Loucy (cell line): ENCODE measurements at regions not wholly inside any gene's neighbourhood (a gene's known extent, or its start where the extent isn't known, plus 50 kb on each side); places are given as distances from the start of the nearest gene placed in this dataset.
"Not testable (repeated sequence)": the region's sequence is repeated elsewhere in the genome, so short reads cannot be mapped to it uniquely, and the experiment has no call there.

Experiments used
- H2AFZ ChIP-seq: fragments of 200-600 bp; sonication (generic); 2 replicates; pipeline ENCODE4 v1.6.0; 2016; ENCODE audit warnings: antibody characterized with exemption, mild to moderate bottlenecking, low read length, moderate library complexity
- H3F3A ChIP-seq: fragments of 200-600 bp; 2 replicates; pipeline ENCODE4 v1.6.0; 2016; ENCODE audit warnings: antibody characterized with exemption, low read depth, mild to moderate bottlenecking
- H3K27me3 ChIP-seq: fragments of 200-600 bp; sonication (generic); 2 replicates; pipeline ENCODE4 v1.6.1; 2014; ENCODE audit warnings: low read length, mild to moderate bottlenecking; ENCODE audit not compliant: insufficient read depth, poor library complexity, severe bottlenecking
- H3K36me3 ChIP-seq: fragments of 200-600 bp; sonication (generic); 2 replicates; pipeline ENCODE4 v1.6.1; 2016; ENCODE audit warnings: low read length; ENCODE audit not compliant: insufficient read depth
- H3K4me1 ChIP-seq: fragments of 200-600 bp; sonication (generic); 2 replicates; pipeline ENCODE4 v1.5.1; 2014; ENCODE audit warnings: low read length, mild to moderate bottlenecking; ENCODE audit not compliant: insufficient read depth, poor library complexity, severe bottlenecking
- H3K4me2 ChIP-seq: fragments of 200-600 bp; sonication (generic); 2 replicates; pipeline ENCODE4 v1.6.0; 2014; ENCODE audit warnings: antibody characterized with exemption, low read length, low read depth, mild to moderate bottlenecking; ENCODE audit not compliant: poor library complexity, severe bottlenecking
- H3K4me3 ChIP-seq: fragments of 200-600 bp; sonication (generic); 2 replicates; pipeline ENCODE4 v1.5.1; 2014; ENCODE audit warnings: low read length, mild to moderate bottlenecking, mixed read lengths; ENCODE audit not compliant: poor library complexity, severe bottlenecking
- H3K79me2 ChIP-seq: fragments of 200-600 bp; sonication (generic); 2 replicates; pipeline ENCODE4 v1.6.1; 2014; ENCODE audit warnings: low read length; ENCODE audit not compliant: insufficient read depth
- H3K9ac ChIP-seq: fragments of 200-600 bp; sonication (generic); 2 replicates; pipeline ENCODE4 v1.6.0; 2014; ENCODE audit warnings: mild to moderate bottlenecking, low read depth, low read length, moderate library complexity; ENCODE audit not compliant: poor library complexity, severe bottlenecking
- H3K9me2 ChIP-seq: fragments of 200-600 bp; sonication (generic); replicated peaks from 2 replicates; pipeline ENCODE4 v1.6.1; 2016; ENCODE audit warnings: low read depth, low read length, mixed read lengths
- H3K9me3 ChIP-seq: fragments of 200-600 bp; sonication (generic); 2 replicates; pipeline ENCODE4 v1.6.1; 2014; ENCODE audit warnings: mild to moderate bottlenecking, antibody characterized with exemption, low read length, low read depth; ENCODE audit not compliant: insufficient read depth
- H4K20me1 ChIP-seq: fragments of 200-600 bp; sonication (generic); 2 replicates; pipeline ENCODE4 v1.6.0; 2014; ENCODE audit warnings: antibody characterized with exemption, low read length, mild to moderate bottlenecking; ENCODE audit not compliant: insufficient read depth, poor library complexity, severe bottlenecking
- CTCF ChIP-seq: fragments of 200-600 bp; sonication (generic); conservative IDR thresholded peaks from 2 replicates; pipeline ENCODE4 v1.5.1; 2014; ENCODE audit warnings: mild to moderate bottlenecking, antibody characterized with exemption, low read length
- EZH2phosphoT487 ChIP-seq: fragments of 200-600 bp; IDR thresholded peaks from 2 replicates; pipeline ENCODE4 v1.6.1; 2018; ENCODE audit warnings: antibody characterized with exemption, mild to moderate bottlenecking, moderate library complexity, borderline replicate concordance

DNA sequence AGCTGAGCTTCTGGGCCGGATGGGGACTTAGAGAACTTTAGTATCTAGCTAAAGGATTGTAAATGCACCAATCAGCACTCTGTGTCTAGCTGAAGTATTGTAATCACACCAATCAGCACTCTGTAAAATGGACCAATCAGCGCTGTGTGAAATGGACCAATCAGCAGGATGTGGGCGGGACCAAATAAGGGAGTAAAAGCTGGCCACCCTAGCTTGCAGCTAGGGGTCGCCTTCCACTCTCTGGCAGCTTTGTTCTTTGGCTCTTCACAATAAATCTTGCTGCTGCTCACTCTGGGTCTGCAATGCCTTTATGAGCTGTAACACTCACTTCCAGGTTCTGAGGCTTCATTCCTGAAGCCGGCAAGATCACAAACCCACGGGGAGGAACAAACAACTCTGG is 354.0 kb downstream of the PRR16 start:
- H3K9ac ChIP-seq = no peak overlapping the region
- TF ChIP-seq EZH2phosphoT487 = no peak
- TF ChIP-seq CTCF = no peak
- H3K4me1 ChIP-seq = no peaks in the 10 kb centered on the region
- H3K9me3 ChIP-seq = no peaks in the 10 kb centered on the region
- no peaks in the 10 kb centered on the region for H3K36me3 ChIP-seq
- no peaks in the 10 kb centered on the region for H4K20me1 ChIP-seq
- H2AFZ ChIP-seq = no peak overlapping the region
- no peak overlapping the region for H3K4me2 ChIP-seq
- no peak overlapping the region for H3K4me3 ChIP-seq
- no peaks in the 10 kb centered on the region for H3K27me3 ChIP-seq
- H3K79me2 ChIP-seq = no peaks in the 10 kb centered on the region
- H3K9me2 ChIP-seq = no peaks in the 10 kb centered on the region
- H3F3A ChIP-seq = no peaks in the 10 kb centered on the region

- no peaks in the 10 kb centered on the region for H3K9me3 ChIP-seq
- TF ChIP-seq CTCF = no peak
- no peak for TF ChIP-seq EZH2phosphoT487
- H3K4me1 ChIP-seq = no peaks in the 10 kb centered on the region
Observed at GRCh38 chr5:120823328-120823727, 359.2 kb downstream of the PRR16 start.

DNA sequence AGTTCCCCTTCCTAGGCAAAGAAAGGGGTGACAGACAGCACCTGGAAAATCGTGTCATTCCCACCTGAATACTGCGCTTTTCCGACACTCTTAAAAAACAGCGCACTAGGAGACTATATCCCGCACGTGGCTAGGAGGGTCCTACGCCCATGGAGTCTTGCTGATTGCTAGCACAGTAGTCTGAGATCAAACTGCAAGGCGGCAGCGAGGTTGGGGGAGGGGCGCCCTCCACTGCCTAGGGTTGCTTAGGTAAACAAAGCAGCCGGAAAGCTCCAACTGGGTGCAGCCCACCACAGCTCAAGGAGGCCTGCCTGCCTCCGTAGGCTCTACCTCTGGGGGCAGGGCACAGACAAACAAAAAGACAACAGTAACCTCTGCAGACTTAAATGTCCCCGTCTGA is 367.5 kb downstream of the PRR16 start:
- H3K9ac ChIP-seq, H3K4me2 ChIP-seq, H3K4me3 ChIP-seq: not testable (repeated sequence)

More at GRCh38 chr5:120823328-120823727, 359.2 kb downstream of the PRR16 start:
- H3K36me3 ChIP-seq = no peaks in the 10 kb centered on the region
- H3K4me3 ChIP-seq = no peak overlapping the region
- no peaks in the 10 kb centered on the region for H4K20me1 ChIP-seq
- no peaks in the 10 kb centered on the region for H3K79me2 ChIP-seq
- no peak overlapping the region for H3K4me2 ChIP-seq
- H2AFZ ChIP-seq = no peak overlapping the region
- H3K9ac ChIP-seq = no peak overlapping the region
- H3K27me3 ChIP-seq = no peaks in the 10 kb centered on the region
- no peaks in the 10 kb centered on the region for H3F3A ChIP-seq
- no peaks in the 10 kb centered on the region for H3K9me2 ChIP-seq

GRCh38 chr5:120841830-120842229 is 377.7 kb downstream of the PRR16 start:
- no peak overlapping the region for H2AFZ ChIP-seq
- H3K9me3 ChIP-seq = no peaks in the 10 kb centered on the region
- H3K4me1 ChIP-seq = no peaks in the 10 kb centered on the region
- no peaks in the 10 kb centered on the region for H4K20me1 ChIP-seq
- no peak overlapping the region for H3K4me3 ChIP-seq
- TF ChIP-seq EZH2phosphoT487 = no peak
- no peak for TF ChIP-seq CTCF
- H3K79me2 ChIP-seq = no peaks in the 10 kb centered on the region
- H3K4me2 ChIP-seq = no peak overlapping the region
- H3K36me3 ChIP-seq = no peaks in the 10 kb centered on the region
- no peak overlapping the region for H3K9ac ChIP-seq
- H3F3A ChIP-seq = no peaks in the 10 kb centered on the region
- H3K27me3 ChIP-seq = no peaks in the 10 kb centered on the region
- H3K9me2 ChIP-seq = no peaks in the 10 kb centered on the region

More for the DNA sequence above, 367.5 kb downstream of the PRR16 start:
- H3K79me2 ChIP-seq, H2AFZ ChIP-seq, H3K36me3 ChIP-seq, H3K9me2 ChIP-seq, H3K27me3 ChIP-seq, H3F3A ChIP-seq, H3K4me1 ChIP-seq, H3K9me3 ChIP-seq, H4K20me1 ChIP-seq: not testable (repeated sequence)
